GM23338 (cell line): ENCODE measurements at regions not wholly inside any gene's neighbourhood (a gene's known extent, or its start where the extent isn't known, plus 50 kb on each side); places are given as distances from the start of the nearest gene placed in this dataset.

Experiments used
- EZH2 ChIP-seq: fragments of 200-600 bp; sonication (generic); IDR thresholded peaks from one replicate; pipeline ENCODE4 v1.8.0; 2017; ENCODE audit warnings: antibody characterized with exemption, mild to moderate bottlenecking, low read depth; ENCODE audit not compliant: unreplicated experiment
- JUNB ChIP-seq: IDR thresholded peaks from one replicate; pipeline ENCODE4 v1.6.1; 2016; ENCODE audit warnings: antibody characterized with exemption; ENCODE audit not compliant: unreplicated experiment
- POLR2AphosphoS5 ChIP-seq: IDR thresholded peaks from 2 replicates; pipeline ENCODE4 v1.6.1; 2016; ENCODE audit warnings: antibody characterized with exemption, low read depth
- TF ChIP-seq, protein P1 (sequence below), 2 experiments: fragments of 200-600 bp in 1 of 2; sonication (generic) in 1 of 2; conservative IDR thresholded peaks; 2 replicates each; pipeline versions ENCODE4 v1.5.1 to v1.6.1; 2016 to 2017; ENCODE audit warnings: antibody characterized with exemption in 2 of 2, low read depth in 2 of 2, mild to moderate bottlenecking in 2 of 2, moderate library complexity in 1 of 2
- TF ChIP-seq, protein P2 (sequence below): IDR thresholded peaks from 2 replicates; pipeline ENCODE4 v1.6.1; 2016; ENCODE audit warnings: antibody characterized with exemption

DNA sequence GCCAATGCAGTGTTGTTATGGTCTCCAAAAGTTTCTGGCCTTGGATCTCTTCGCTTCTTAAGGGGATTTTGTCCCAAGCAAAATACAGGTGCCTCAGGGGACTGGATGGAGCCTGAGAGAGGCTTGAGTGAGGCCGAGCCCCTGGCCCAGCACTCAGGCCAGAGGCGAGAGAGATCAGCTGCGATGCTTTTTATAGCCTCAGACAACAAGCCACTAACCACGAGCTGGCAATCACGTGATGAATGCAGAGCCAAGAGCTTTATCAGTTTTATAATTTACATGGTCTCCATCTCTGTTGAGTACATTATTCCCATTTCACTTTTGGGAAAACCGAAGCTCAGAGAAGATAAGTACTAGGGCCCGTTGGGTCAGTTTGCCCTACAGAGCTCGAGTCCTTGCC is 360.0 kb upstream of the CDH5 start:
- TF ChIP-seq, protein P1, sequence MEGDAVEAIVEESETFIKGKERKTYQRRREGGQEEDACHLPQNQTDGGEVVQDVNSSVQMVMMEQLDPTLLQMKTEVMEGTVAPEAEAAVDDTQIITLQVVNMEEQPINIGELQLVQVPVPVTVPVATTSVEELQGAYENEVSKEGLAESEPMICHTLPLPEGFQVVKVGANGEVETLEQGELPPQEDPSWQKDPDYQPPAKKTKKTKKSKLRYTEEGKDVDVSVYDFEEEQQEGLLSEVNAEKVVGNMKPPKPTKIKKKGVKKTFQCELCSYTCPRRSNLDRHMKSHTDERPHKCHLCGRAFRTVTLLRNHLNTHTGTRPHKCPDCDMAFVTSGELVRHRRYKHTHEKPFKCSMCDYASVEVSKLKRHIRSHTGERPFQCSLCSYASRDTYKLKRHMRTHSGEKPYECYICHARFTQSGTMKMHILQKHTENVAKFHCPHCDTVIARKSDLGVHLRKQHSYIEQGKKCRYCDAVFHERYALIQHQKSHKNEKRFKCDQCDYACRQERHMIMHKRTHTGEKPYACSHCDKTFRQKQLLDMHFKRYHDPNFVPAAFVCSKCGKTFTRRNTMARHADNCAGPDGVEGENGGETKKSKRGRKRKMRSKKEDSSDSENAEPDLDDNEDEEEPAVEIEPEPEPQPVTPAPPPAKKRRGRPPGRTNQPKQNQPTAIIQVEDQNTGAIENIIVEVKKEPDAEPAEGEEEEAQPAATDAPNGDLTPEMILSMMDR (conservative IDR thresholded peaks at IDR 0.05; ENCODE audit: low read depth in 2 of 2): no peak
- TF ChIP-seq POLR2AphosphoS5 (no peak), EZH2 (no peak), JUNB (no peak)
- TF ChIP-seq, protein P2, sequence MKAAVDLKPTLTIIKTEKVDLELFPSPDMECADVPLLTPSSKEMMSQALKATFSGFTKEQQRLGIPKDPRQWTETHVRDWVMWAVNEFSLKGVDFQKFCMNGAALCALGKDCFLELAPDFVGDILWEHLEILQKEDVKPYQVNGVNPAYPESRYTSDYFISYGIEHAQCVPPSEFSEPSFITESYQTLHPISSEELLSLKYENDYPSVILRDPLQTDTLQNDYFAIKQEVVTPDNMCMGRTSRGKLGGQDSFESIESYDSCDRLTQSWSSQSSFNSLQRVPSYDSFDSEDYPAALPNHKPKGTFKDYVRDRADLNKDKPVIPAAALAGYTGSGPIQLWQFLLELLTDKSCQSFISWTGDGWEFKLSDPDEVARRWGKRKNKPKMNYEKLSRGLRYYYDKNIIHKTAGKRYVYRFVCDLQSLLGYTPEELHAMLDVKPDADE: no peak
